Ishikawa (cell line): ENCODE measurements at regions not wholly inside any gene's neighbourhood (a gene's known extent, or its start where the extent isn't known, plus 50 kb on each side); places are given as distances from the start of the nearest gene placed in this dataset.

ENCODE experiments used
- EP300 ChIP-seq: IDR thresholded peaks from 2 replicates; pipeline ENCODE4 v1.6.1; 2012; ENCODE audit warnings: borderline replicate concordance
- YY1 ChIP-seq: IDR thresholded peaks from 2 replicates; pipeline ENCODE4 v1.6.1; 2012; ENCODE audit warnings: low read depth

- TF ChIP-seq EP300 (no peak), YY1 (no peak)
Measured at GRCh38 chr3:94739420-94739819, 676.6 kb downstream of the NSUN3 start.
